ENCODE measurements at regions not wholly inside any gene's neighbourhood (a gene's known extent, or its start where the extent isn't known, plus 50 kb on each side); places are given as distances from the start of the nearest gene placed in this dataset.

GRCh38 chr5:171651102-171651501, 134.5 kb upstream of the SMIM23 start:
- no peaks in the 10 kb centered on the region for H4K20me1 ChIP-seq (ENCODE audit: insufficient read depth)
- H3K36me3 ChIP-seq (ENCODE audit: low read depth) = no peaks in the 10 kb centered on the region
- H3K4me3 ChIP-seq = no peak overlapping the region
- H3K9me2 ChIP-seq (ENCODE audit: insufficient read depth) = no peaks in the 10 kb centered on the region
- H3K9me3 ChIP-seq (ENCODE audit: low read depth) = no peaks in the 10 kb centered on the region
- no peak for DNase-seq
- in situ Hi-C loops (cut with MboI) = no loop called here
- H3K9ac ChIP-seq = no peak overlapping the region
- H3K27ac ChIP-seq = no peak overlapping the region
- TF ChIP-seq EZH2 (IDR thresholded peaks at IDR 0.05; ENCODE audit: insufficient read depth, poor library complexity, severe bottlenecking) (no peak), EZH2phosphoT487 (IDR thresholded peaks at IDR 0.05; ENCODE audit: insufficient read depth, low read depth) (no peak)
- H3K4me2 ChIP-seq (ENCODE audit: unreplicated experiment) = no peak overlapping the region
- no peaks in the 10 kb centered on the region; the same call in 1 of the 2 replicates for H3K27me3 ChIP-seq (replicated peaks; ENCODE audit: insufficient read depth)
- H3K4me1 ChIP-seq (ENCODE audit: insufficient read depth) = no peaks in the 10 kb centered on the region
- 49 to 54% methylated on average over 3 of the region's 3 CpGs for WGBS, 2 experiments (ENCODE audit: low coverage in 1 of 2, low lambda C conversion rate in 2 of 2, missing lambda C conversion rate in 2 of 2)
- no peaks in the 10 kb centered on the region for H3K79me2 ChIP-seq (ENCODE audit: insufficient read depth)
- H3F3A ChIP-seq (ENCODE audit: insufficient read depth) = no peaks in the 10 kb centered on the region
- no peak overlapping the region for H2AFZ ChIP-seq

GRCh38 chr5:171654881-171655280, 130.7 kb upstream of the SMIM23 start:
- no peaks in the 10 kb centered on the region for H4K20me1 ChIP-seq (ENCODE audit: insufficient read depth)
- H3K27me3 ChIP-seq (replicated peaks; ENCODE audit: insufficient read depth) = 0 out of 2 replicates have a peak, but pooled peaks cover 3% of the 10 kb centered on the region
- H3F3A ChIP-seq (ENCODE audit: insufficient read depth) = no peaks in the 10 kb centered on the region
- H3K4me2 ChIP-seq (ENCODE audit: unreplicated experiment) = no peak overlapping the region
- no peaks in the 10 kb centered on the region for H3K79me2 ChIP-seq (ENCODE audit: insufficient read depth)
- no peaks in the 10 kb centered on the region for H3K9me3 ChIP-seq (ENCODE audit: low read depth)
- DNase-seq = no peak
- no peak overlapping the region for H2AFZ ChIP-seq
- H3K9me2 ChIP-seq (ENCODE audit: insufficient read depth) = no peaks in the 10 kb centered on the region
- no peak for TF ChIP-seq EZH2phosphoT487 (IDR thresholded peaks at IDR 0.05; ENCODE audit: insufficient read depth, low read depth)
- TF ChIP-seq EZH2 (IDR thresholded peaks at IDR 0.05; ENCODE audit: insufficient read depth, poor library complexity, severe bottlenecking) = no peak
- H3K4me1 ChIP-seq (ENCODE audit: insufficient read depth) = no peaks in the 10 kb centered on the region
- H3K27ac ChIP-seq = no peak overlapping the region
- in situ Hi-C loops (cut with MboI) = no loop called here
- no peaks in the 10 kb centered on the region for H3K36me3 ChIP-seq (ENCODE audit: low read depth)
- no peak overlapping the region for H3K9ac ChIP-seq
- no peak overlapping the region for H3K4me3 ChIP-seq
- 65 to 75% methylated on average over 4 of the region's 4 CpGs for WGBS, 2 experiments (ENCODE audit: low coverage in 1 of 2, low lambda C conversion rate in 2 of 2, missing lambda C conversion rate in 2 of 2)

- Histone ChIP-seq H3K4me2 (ENCODE audit: unreplicated experiment) (no peak overlapping the region), H3K79me2 (ENCODE audit: insufficient read depth) (no peaks in the 10 kb centered on the region), H3K27me3 (replicated peaks; ENCODE audit: insufficient read depth) (0 out of 2 replicates have a peak, but pooled peaks cover 3% of the 10 kb centered on the region), H4K20me1 (ENCODE audit: insufficient read depth) (no peaks in the 10 kb centered on the region), H3K4me1 (ENCODE audit: insufficient read depth) (no peaks in the 10 kb centered on the region), H3K9me3 (ENCODE audit: low read depth) (no peaks in the 10 kb centered on the region), H3K9me2 (ENCODE audit: insufficient read depth) (no peaks in the 10 kb centered on the region), H3K36me3 (ENCODE audit: low read depth) (no peaks in the 10 kb centered on the region), H3K9ac (no peak overlapping the region), H3K27ac (no peak overlapping the region), H3F3A (ENCODE audit: insufficient read depth) (no peaks in the 10 kb centered on the region), H3K4me3 (no peak overlapping the region), H2AFZ (no peak overlapping the region)
- TF ChIP-seq EZH2 (IDR thresholded peaks at IDR 0.05; ENCODE audit: insufficient read depth, poor library complexity, severe bottlenecking) (no peak), EZH2phosphoT487 (IDR thresholded peaks at IDR 0.05; ENCODE audit: insufficient read depth, low read depth) (no peak)
- in situ Hi-C loops (cut with MboI) = no loop called here
- no peak for DNase-seq
- 60 to 64% methylated on average over 2 of the region's 2 CpGs for WGBS, 2 experiments (ENCODE audit: low coverage in 1 of 2, low lambda C conversion rate in 2 of 2, missing lambda C conversion rate in 2 of 2)
Observed at GRCh38 chr5:171657473-171657872, 128.1 kb upstream of the SMIM23 start.

- WGBS, 2 experiments (ENCODE audit: low coverage in 1 of 2, low lambda C conversion rate in 2 of 2, missing lambda C conversion rate in 2 of 2) = 80 to 82% methylated on average over 5 of the region's 5 CpGs
- Histone ChIP-seq H3F3A (ENCODE audit: insufficient read depth) (no peaks in the 10 kb centered on the region), H3K27ac (no peak overlapping the region), H3K4me2 (ENCODE audit: unreplicated experiment) (no peak overlapping the region), H3K9me2 (ENCODE audit: insufficient read depth) (no peaks in the 10 kb centered on the region), H4K20me1 (ENCODE audit: insufficient read depth) (no peaks in the 10 kb centered on the region), H3K4me3 (no peak overlapping the region), H2AFZ (no peak overlapping the region), H3K4me1 (ENCODE audit: insufficient read depth) (no peaks in the 10 kb centered on the region), H3K27me3 (replicated peaks; ENCODE audit: insufficient read depth) (peaks cover 3% of the 10 kb centered on the region; the same call in 1 of the 2 replicates), H3K9ac (no peak overlapping the region), H3K36me3 (ENCODE audit: low read depth) (no peaks in the 10 kb centered on the region), H3K9me3 (ENCODE audit: low read depth) (no peaks in the 10 kb centered on the region), H3K79me2 (ENCODE audit: insufficient read depth) (no peaks in the 10 kb centered on the region)
- in situ Hi-C loops (cut with MboI) = no loop called here
- no peak for DNase-seq
- no peak for TF ChIP-seq EZH2 (IDR thresholded peaks at IDR 0.05; ENCODE audit: insufficient read depth, poor library complexity, severe bottlenecking)
- no peak for TF ChIP-seq EZH2phosphoT487 (IDR thresholded peaks at IDR 0.05; ENCODE audit: insufficient read depth, low read depth)
Observed at GRCh38 chr5:171659896-171660295, 125.7 kb upstream of the SMIM23 start.

DNA sequence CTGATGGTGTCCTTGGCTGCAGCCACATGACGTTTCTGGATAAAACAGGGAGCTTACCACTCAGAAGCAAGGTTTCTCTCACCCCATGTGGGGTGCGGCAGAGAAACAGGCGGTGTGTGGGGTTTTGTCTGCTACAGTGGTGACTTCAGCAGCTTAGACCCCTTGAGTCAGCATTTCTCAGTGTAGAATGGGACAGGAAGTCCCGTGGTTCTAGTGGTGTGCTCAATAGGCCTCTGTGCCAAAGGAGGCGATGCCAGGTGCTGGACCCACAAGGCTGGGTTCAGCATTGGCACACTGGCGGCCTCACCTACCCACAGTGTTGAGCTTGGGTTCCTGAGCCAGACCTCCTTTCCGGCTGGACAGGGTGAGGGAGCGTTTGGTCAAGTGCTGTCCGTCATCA, 125.2 kb upstream of the SMIM23 start:
- in situ Hi-C loops (cut with MboI) = no loop called here
- TF ChIP-seq EZH2phosphoT487 (IDR thresholded peaks at IDR 0.05; ENCODE audit: insufficient read depth, low read depth) (no peak), EZH2 (IDR thresholded peaks at IDR 0.05; ENCODE audit: insufficient read depth, poor library complexity, severe bottlenecking) (no peak)
- H3K79me2 ChIP-seq (ENCODE audit: insufficient read depth) = no peaks in the 10 kb centered on the region

More for the DNA sequence above, 125.2 kb upstream of the SMIM23 start:
- Histone ChIP-seq H2AFZ (no peak overlapping the region), H3K4me2 (ENCODE audit: unreplicated experiment) (no peak overlapping the region), H3K9me3 (ENCODE audit: low read depth) (no peaks in the 10 kb centered on the region), H3K9ac (no peak overlapping the region), H3K36me3 (ENCODE audit: low read depth) (no peaks in the 10 kb centered on the region), H3K4me3 (no peak overlapping the region), H4K20me1 (ENCODE audit: insufficient read depth) (no peaks in the 10 kb centered on the region), H3K9me2 (ENCODE audit: insufficient read depth) (no peaks in the 10 kb centered on the region), H3K27me3 (replicated peaks; ENCODE audit: insufficient read depth) (peaks cover 3% of the 10 kb centered on the region; the same call in 1 of the 2 replicates), H3K27ac (no peak overlapping the region), H3F3A (ENCODE audit: insufficient read depth) (no peaks in the 10 kb centered on the region), H3K4me1 (ENCODE audit: insufficient read depth) (no peaks in the 10 kb centered on the region)
- no peak for DNase-seq
- 79 to 84% methylated on average over 9 of the region's 9 CpGs for WGBS, 2 experiments (ENCODE audit: low coverage in 1 of 2, low lambda C conversion rate in 2 of 2, missing lambda C conversion rate in 2 of 2)

All from GM23248 (cell line).